T-helper 17 cell (primary cell): ENCODE measurements at regions not wholly inside any gene's neighbourhood (a gene's known extent, or its start where the extent isn't known, plus 50 kb on each side); places are given as distances from the start of the nearest gene placed in this dataset.

Source experiments
- ATAC-seq: fragments of 150-1000 bp; cut with Tn5 transposase; 2 replicates; pipeline ENCODE4 v1.10.0; 2021; ENCODE audit warnings: mild to moderate bottlenecking, moderate library complexity
- DNase-seq, 3 donors: peaks; one replicate each; pipeline versions ENCODE4 v3.0.0 to v3.0.0-alpha.2; 2020 to 2021
- H3K9me3 ChIP-seq: one replicate; pipeline ENCODE4 v1.7.0; 2013; ENCODE audit warnings: low read length, mild to moderate bottlenecking; ENCODE audit not compliant: control insufficient read depth, poor library complexity, severe bottlenecking
- H3K27ac Mint-ChIP-seq: one replicate; pipeline ENCODE4 v1.8.0; 2022; ENCODE audit warnings: mild to moderate bottlenecking, moderate library complexity, mixed read lengths
- H3K27me3 Mint-ChIP-seq: one replicate; pipeline ENCODE4 v1.8.0; 2022; ENCODE audit warnings: mixed read lengths
- H3K36me3 Mint-ChIP-seq: one replicate; pipeline ENCODE4 v1.8.0; 2022; ENCODE audit warnings: low read depth, mixed read lengths
- H3K4me1 Mint-ChIP-seq: one replicate; pipeline ENCODE4 v1.8.0; 2022; ENCODE audit warnings: mild to moderate bottlenecking, mixed read lengths
- H3K4me3 Mint-ChIP-seq: one replicate; pipeline ENCODE4 v1.8.0; 2022; ENCODE audit warnings: mild to moderate bottlenecking, moderate library complexity, mixed read lengths

GRCh38 chr1:175861626-175862367 lies 118.4 kb upstream of the TNR start:
- no peaks in the 10 kb centered on the region for H3K9me3 ChIP-seq
- Mint-ChIP-seq H3K27ac (no peak overlapping the region), H3K27me3 (peaks cover 42% of the 10 kb centered on the region), H3K36me3 (no peaks in the 10 kb centered on the region), H3K4me3 (no peak overlapping the region), H3K4me1 (peaks cover 2% of the 10 kb centered on the region)
- DNase-seq, result no peak
- no peak for ATAC-seq

GRCh38 chr1:175857756-175858155 lies 114.4 kb upstream of the TNR start:
- no peaks in the 10 kb centered on the region for H3K36me3 Mint-ChIP-seq
- DNase-seq, result no peak
- no peak overlapping the region for H3K27ac Mint-ChIP-seq
- ATAC-seq, result no peak
- peaks cover 53% of the 10 kb centered on the region for H3K27me3 Mint-ChIP-seq
- H3K4me3 Mint-ChIP-seq, result no peak overlapping the region
- peaks cover 2% of the 10 kb centered on the region for H3K4me1 Mint-ChIP-seq
- no peaks in the 10 kb centered on the region for H3K9me3 ChIP-seq

- ATAC-seq, result no peak
- H3K4me3 Mint-ChIP-seq, result no peak overlapping the region
- no peaks in the 10 kb centered on the region for H3K36me3 Mint-ChIP-seq
Measured at GRCh38 chr1:175853681-175854080, 110.3 kb upstream of the TNR start.

GRCh38 chr1:175851749-175852148 lies 108.4 kb upstream of the TNR start:
- Mint-ChIP-seq H3K27ac (no peak overlapping the region), H3K27me3 (peaks cover 42% of the 10 kb centered on the region)
- DNase-seq, result no peak

More at GRCh38 chr1:175853681-175854080, 110.3 kb upstream of the TNR start:
- Mint-ChIP-seq H3K4me1 (no peaks in the 10 kb centered on the region), H3K27me3 (peaks cover 48% of the 10 kb centered on the region), H3K27ac (no peak overlapping the region)
- H3K9me3 ChIP-seq, result no peaks in the 10 kb centered on the region
- DNase-seq, result no peak

GRCh38 chr1:175848329-175848728 lies 104.9 kb upstream of the TNR start:
- Mint-ChIP-seq H3K27ac (no peak overlapping the region), H3K4me3 (no peak overlapping the region), H3K4me1 (no peaks in the 10 kb centered on the region), H3K27me3 (peaks cover 16% of the 10 kb centered on the region), H3K36me3 (no peaks in the 10 kb centered on the region)
- ATAC-seq (no peak), DNase-seq (no peak)
- H3K9me3 ChIP-seq, result no peaks in the 10 kb centered on the region

More at GRCh38 chr1:175851749-175852148, 108.4 kb upstream of the TNR start:
- no peaks in the 10 kb centered on the region for H3K9me3 ChIP-seq
- no peaks in the 10 kb centered on the region for H3K4me1 Mint-ChIP-seq
- no peak for ATAC-seq
- H3K36me3 Mint-ChIP-seq, result no peaks in the 10 kb centered on the region
- H3K4me3 Mint-ChIP-seq, result no peak overlapping the region

GRCh38 chr1:175845985-175846384 lies 102.6 kb upstream of the TNR start:
- DNase-seq (no peak), ATAC-seq (no peak)
- no peaks in the 10 kb centered on the region for H3K9me3 ChIP-seq
- no peak overlapping the region for H3K4me3 Mint-ChIP-seq
- peaks cover 6% of the 10 kb centered on the region for H3K27me3 Mint-ChIP-seq
- no peak overlapping the region for H3K27ac Mint-ChIP-seq
- no peaks in the 10 kb centered on the region for H3K36me3 Mint-ChIP-seq
- H3K4me1 Mint-ChIP-seq, result no peaks in the 10 kb centered on the region

GRCh38 chr1:175845338-175845737 lies 101.9 kb upstream of the TNR start:
- Mint-ChIP-seq H3K4me1 (no peaks in the 10 kb centered on the region), H3K4me3 (no peak overlapping the region), H3K27ac (no peak overlapping the region)

GRCh38 chr1:175844877-175845276 lies 101.5 kb upstream of the TNR start:
- Mint-ChIP-seq H3K27me3 (peaks cover 6% of the 10 kb centered on the region), H3K4me3 (no peak overlapping the region), H3K27ac (no peak overlapping the region), H3K36me3 (no peaks in the 10 kb centered on the region), H3K4me1 (no peaks in the 10 kb centered on the region)
- ATAC-seq, result no peak
- DNase-seq, result no peak
- peaks cover 3% of the 10 kb centered on the region for H3K9me3 ChIP-seq

More at GRCh38 chr1:175845338-175845737, 101.9 kb upstream of the TNR start:
- H3K36me3 Mint-ChIP-seq, result no peaks in the 10 kb centered on the region
- ATAC-seq, result no peak
- peaks cover 6% of the 10 kb centered on the region for H3K27me3 Mint-ChIP-seq
- DNase-seq, result no peak
- no peaks in the 10 kb centered on the region for H3K9me3 ChIP-seq

GRCh38 chr1:175842550-175842949 lies 99.2 kb upstream of the TNR start:
- Mint-ChIP-seq H3K27me3 (no peaks in the 10 kb centered on the region), H3K4me1 (no peaks in the 10 kb centered on the region)

GRCh38 chr1:175841738-175842187 lies 98.4 kb upstream of the TNR start:
- DNase-seq (no peak), ATAC-seq (no peak)
- Mint-ChIP-seq H3K4me3 (no peak overlapping the region), H3K4me1 (no peaks in the 10 kb centered on the region), H3K27me3 (peaks cover 4% of the 10 kb centered on the region), H3K27ac (no peak overlapping the region), H3K36me3 (no peaks in the 10 kb centered on the region)
- peaks cover 3% of the 10 kb centered on the region for H3K9me3 ChIP-seq

More at GRCh38 chr1:175842550-175842949, 99.2 kb upstream of the TNR start:
- H3K9me3 ChIP-seq, result peaks cover 3% of the 10 kb centered on the region
- no peaks in the 10 kb centered on the region for H3K36me3 Mint-ChIP-seq
- H3K4me3 Mint-ChIP-seq, result no peak overlapping the region
- DNase-seq (no peak), ATAC-seq (no peak)
- no peak overlapping the region for H3K27ac Mint-ChIP-seq

- DNase-seq (no peak), ATAC-seq (no peak)
- peaks cover 13% of the 10 kb centered on the region for H3K27me3 Mint-ChIP-seq
- peaks cover 3% of the 10 kb centered on the region for H3K9me3 ChIP-seq
- no peak overlapping the region for H3K27ac Mint-ChIP-seq
- no peaks in the 10 kb centered on the region for H3K36me3 Mint-ChIP-seq
- H3K4me1 Mint-ChIP-seq, result no peaks in the 10 kb centered on the region
- H3K4me3 Mint-ChIP-seq, result no peak overlapping the region
Measured at GRCh38 chr1:175840787-175841186, 97.4 kb upstream of the TNR start.

- Mint-ChIP-seq H3K36me3 (no peaks in the 10 kb centered on the region), H3K4me1 (no peaks in the 10 kb centered on the region), H3K27me3 (peaks cover 14% of the 10 kb centered on the region), H3K4me3 (no peak overlapping the region), H3K27ac (no peak overlapping the region)
- ATAC-seq (no peak), DNase-seq (no peak)
- H3K9me3 ChIP-seq, result peaks cover 3% of the 10 kb centered on the region
Measured at GRCh38 chr1:175839779-175840669, 96.6 kb upstream of the TNR start.

- no peaks in the 10 kb centered on the region for H3K36me3 Mint-ChIP-seq
- H3K4me3 Mint-ChIP-seq, result no peak overlapping the region
- H3K27me3 Mint-ChIP-seq, result peaks cover 19% of the 10 kb centered on the region
- no peaks in the 10 kb centered on the region for H3K4me1 Mint-ChIP-seq
- no peak for DNase-seq
- H3K9me3 ChIP-seq, result no peaks in the 10 kb centered on the region
- H3K27ac Mint-ChIP-seq, result no peak overlapping the region
- ATAC-seq, result no peak
Measured at GRCh38 chr1:175834597-175834996, 91.2 kb upstream of the TNR start.
